Raji (cell line): ENCODE measurements at regions not wholly inside any gene's neighbourhood (a gene's known extent, or its start where the extent isn't known, plus 50 kb on each side); places are given as distances from the start of the nearest gene placed in this dataset.

Experiments
- POLR2A ChIP-seq: IDR thresholded peaks from 2 replicates; pipeline ENCODE4 v1.6.1; 2011; ENCODE audit warnings: low read depth, low read length, control low read depth; ENCODE audit not compliant: insufficient read depth

DNA sequence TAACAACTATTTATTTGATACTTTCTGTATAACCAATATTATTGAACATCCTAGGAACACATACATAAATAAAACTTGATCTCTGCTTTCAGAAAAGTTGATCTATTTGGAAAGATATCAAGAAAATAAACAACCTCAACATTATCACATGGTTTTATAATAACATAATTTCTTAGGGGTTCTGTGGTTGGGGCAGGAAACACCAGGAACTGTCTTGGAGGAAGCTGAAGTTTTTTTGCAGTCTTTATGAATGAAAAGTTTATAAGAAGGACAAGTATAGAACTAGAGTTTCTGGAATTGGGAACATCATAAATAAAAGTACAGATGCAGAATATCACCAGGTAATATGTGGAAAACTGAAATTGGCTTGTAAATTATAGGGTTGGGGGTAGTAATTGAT is 296.1 kb downstream of the TAF11L14 start:
- no peak for TF ChIP-seq POLR2A

GRCh38 chr5:17944046-17944445 is 309.8 kb downstream of the TAF11L14 start:
- no peak for TF ChIP-seq POLR2A

DNA sequence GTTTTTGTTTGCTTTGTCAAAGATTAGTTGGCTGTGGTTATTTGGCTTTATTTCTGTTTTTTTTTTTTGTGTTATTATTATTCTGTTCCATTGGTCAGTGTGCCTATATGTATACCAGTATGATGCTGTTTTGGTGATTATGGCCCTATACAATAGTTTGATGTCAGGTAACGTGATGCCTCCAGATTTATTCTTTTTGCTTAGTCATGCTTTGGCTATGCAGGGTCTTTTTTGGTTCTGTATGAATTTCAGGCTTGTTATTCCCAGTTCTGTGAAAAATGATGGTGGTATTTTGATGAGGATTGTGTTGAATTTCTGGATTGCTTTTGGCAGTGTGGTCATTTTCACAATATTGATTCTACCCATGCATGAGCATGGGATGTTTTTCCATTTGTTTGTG is 312.8 kb downstream of the TAF11L14 start:
- TF ChIP-seq POLR2A: no peak

GRCh38 chr5:17951392-17952169 is 317.3 kb downstream of the TAF11L14 start:
- TF ChIP-seq POLR2A: no peak

GRCh38 chr5:17952231-17952630 is 318.0 kb downstream of the TAF11L14 start:
- TF ChIP-seq POLR2A: no peak

- TF ChIP-seq POLR2A: no peak
These were observed 329.8 kb downstream of the TAF11L14 start for GRCh38 chr5:17964067-17964466.

DNA sequence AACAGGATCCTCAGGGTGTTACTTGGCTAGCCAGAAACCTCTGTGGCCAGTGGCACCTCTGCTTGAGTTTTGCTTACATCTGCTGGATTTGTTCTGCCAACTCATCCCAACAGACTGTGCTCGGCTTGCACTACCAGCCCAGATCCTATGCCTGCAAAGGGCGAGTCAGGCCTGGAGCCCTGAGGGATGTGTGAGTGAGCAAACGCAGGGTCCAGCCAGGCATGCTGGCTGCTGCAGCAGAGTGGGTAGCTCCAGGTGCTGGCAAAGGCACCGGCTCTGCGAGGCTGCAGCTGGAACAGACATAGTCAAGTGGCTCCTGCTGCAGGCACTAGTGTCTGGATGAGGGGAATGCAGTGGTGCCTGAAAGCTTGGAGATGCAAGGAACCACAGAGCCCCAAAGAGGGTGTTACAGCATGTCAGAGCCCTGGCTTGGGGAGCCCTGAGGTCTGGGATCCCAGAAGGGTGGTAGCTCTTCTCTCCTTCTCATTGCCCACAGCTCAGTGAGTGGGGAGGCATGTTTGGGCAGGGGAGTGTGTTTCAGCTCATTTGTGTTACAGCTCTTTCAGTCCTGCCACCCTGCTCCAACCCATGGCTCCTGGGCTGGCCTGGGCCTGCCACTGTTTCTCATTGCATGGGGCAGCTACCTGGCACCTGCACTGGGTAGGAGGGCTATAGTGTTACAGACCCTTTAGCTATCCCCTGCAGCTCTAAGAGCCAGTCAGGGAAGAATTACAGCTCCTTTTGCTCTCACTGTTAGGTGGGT is 332.6 kb downstream of the TAF11L14 start:
- TF ChIP-seq POLR2A: no peak

- TF ChIP-seq POLR2A: no peak
These were observed 342.1 kb downstream of the TAF11L14 start for GRCh38 chr5:17976404-17976803.

DNA sequence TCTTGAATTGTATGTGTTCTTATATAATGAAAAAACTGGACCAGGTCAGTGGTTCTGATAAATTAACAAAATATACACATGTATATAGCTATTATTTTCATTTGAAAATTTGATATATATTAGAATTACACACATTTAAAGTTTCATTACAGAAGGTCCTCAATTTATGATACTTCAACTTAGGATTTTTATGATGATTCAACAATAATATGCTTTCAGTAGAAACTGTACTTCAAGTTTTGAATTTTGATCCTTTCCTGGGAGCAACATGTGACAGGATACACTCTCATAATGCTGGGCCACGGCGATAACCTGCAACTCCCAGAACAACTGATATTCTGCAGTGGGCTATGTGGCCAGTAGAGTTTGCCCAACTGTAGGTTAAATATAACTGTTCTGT is 344.7 kb downstream of the TAF11L14 start:
- TF ChIP-seq POLR2A: no peak

DNA sequence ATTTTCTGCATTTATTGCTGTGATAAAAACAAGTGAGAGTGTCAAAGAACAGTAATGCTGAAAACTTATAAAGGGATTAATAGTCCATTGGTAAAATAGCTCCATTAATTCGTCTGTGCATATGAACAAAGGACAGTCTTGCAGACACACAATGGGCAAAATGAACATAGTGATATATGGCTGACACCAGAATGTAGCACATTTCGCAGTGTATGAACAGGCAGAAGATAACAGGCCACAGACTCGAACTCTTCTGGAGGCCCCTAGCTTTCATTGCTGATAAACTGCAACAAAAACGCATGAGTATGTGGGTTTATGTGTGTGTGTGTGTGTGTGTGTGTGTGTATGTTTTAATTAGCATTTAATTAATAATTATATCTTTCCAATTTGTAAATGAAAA is 354.8 kb downstream of the TAF11L14 start:
- TF ChIP-seq POLR2A: no peak

GRCh38 chr5:17989567-17990563 is 355.6 kb downstream of the TAF11L14 start:
- TF ChIP-seq POLR2A: no peak

DNA sequence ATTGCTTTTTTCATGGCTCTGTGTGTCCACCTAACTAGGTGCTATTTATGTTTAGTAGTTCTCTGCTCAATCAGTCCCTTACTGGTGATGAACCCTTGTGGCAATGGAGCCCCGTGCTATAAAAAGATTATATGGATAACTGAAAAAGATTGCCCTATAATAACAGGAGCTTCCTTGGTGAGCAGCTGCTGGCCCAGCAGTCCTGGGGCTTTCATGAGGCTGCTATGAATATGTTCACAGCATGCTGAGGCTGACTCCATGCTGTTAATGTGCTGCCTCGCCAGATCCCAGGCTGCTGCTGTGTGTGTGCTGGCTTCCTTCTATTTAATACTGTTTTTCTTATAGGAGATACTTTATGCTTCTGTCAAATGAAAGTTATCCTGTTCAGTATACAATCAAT is 357.5 kb downstream of the TAF11L14 start:
- TF ChIP-seq POLR2A: no peak

GRCh38 chr5:17992291-17992690 is 358.0 kb downstream of the TAF11L14 start:
- TF ChIP-seq POLR2A: no peak

- no peak for TF ChIP-seq POLR2A
These were observed 361.7 kb downstream of the TAF11L14 start for GRCh38 chr5:17995997-17996396.

DNA sequence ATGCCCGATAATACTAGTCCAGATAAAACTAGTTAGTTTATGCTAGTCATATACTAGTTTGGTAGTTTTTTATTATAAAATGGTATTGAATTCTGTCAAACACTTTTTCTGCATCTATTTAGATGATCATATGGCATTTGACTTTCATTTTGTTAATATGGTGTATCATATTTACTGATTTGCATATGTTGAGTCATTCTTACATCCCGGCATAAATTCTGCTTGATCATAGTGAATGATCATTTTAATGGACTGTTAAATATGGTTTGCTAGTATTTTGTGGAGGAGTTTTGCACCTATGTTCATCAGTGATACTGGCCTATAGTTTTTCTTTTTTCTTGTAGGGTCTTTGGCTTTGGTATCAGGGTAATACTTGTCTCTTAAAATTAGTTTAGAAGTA is 365.6 kb downstream of the TAF11L14 start:
- TF ChIP-seq POLR2A: no peak
